Gastrocnemius medialis (tissue), 4 donors: ENCODE measurements at regions not wholly inside any gene's neighbourhood (a gene's known extent, or its start where the extent isn't known, plus 50 kb on each side); places are given as distances from the start of the nearest gene placed in this dataset.

Source experiments
- ATAC-seq, 2 donors: fragments of 150-250 bp; one replicate each; pipeline ENCODE4 v1.9.1; 2016
- DNase-seq, 2 donors: peaks; one replicate each; pipeline ENCODE4 v3.0.0-alpha.2; 2019
- H3K27ac ChIP-seq, 4 donors: fragments of 200-600 bp; sonication (generic); 1 replicate in 1 of 4; 2 replicates in 3 of 4; pipeline ENCODE4 v1.5.1; 2016 to 2018; ENCODE audit warnings: mild to moderate bottlenecking in 2 of 4, moderate library complexity in 1 of 4
- H3K27me3 ChIP-seq, 3 donors: fragments of 200-600 bp; sonication (generic) in 2 of 3; 1 replicate in 1 of 3; 2 replicates in 2 of 3; pipeline versions ENCODE4 v1.5.1 to v1.6.0; 2016 to 2019; ENCODE audit warnings: mild to moderate bottlenecking in 1 of 3, moderate library complexity in 1 of 3
- H3K36me3 ChIP-seq, 2 donors: fragments of 200-600 bp; sonication (generic) in 1 of 2; one replicate each; pipeline ENCODE4 v1.5.1; 2017 to 2018
- H3K4me1 ChIP-seq, 2 donors: fragments of 200-600 bp; sonication (generic) in 1 of 2; one replicate each; pipeline ENCODE4 v1.5.1; 2016 to 2017; ENCODE audit warnings: mild to moderate bottlenecking in 2 of 2
- H3K4me3 ChIP-seq, 4 donors: fragments of 200-600 bp; sonication (generic) in 3 of 4; 1 replicate in 1 of 4; 2 replicates in 3 of 4; pipeline ENCODE4 v1.5.1; 2016 to 2019; ENCODE audit warnings: mild to moderate bottlenecking in 2 of 4
- H3K9me3 ChIP-seq, 3 donors: fragments of 200-600 bp; sonication (generic) in 2 of 3; 1 replicate in 1 of 3; 2 replicates in 2 of 3; pipeline ENCODE4 v1.5.1; 2016 to 2019
- POLR2A ChIP-seq, 2 donors: fragments of 450-650 bp; IDR thresholded peaks; one replicate each; pipeline ENCODE4 v1.6.1; 2017; ENCODE audit warnings: antibody characterized with exemption in 2 of 2, mild to moderate bottlenecking in 2 of 2, moderate library complexity in 2 of 2
- in situ Hi-C, 4 donors: fragments of 200-750 bp; cut with MboI; loops; one replicate each; pipeline versions ENCODE4 v1.15.0 to v1.8.0; 2017; ENCODE audit warnings: low sequenced_read_pairs in 4 of 4
- intact Hi-C: fragments of 100-400 bp; cut with DNase I; formaldehyde crosslinking; loops from one replicate; pipeline ENCODE4 v1.15.1; 2023; ENCODE audit warnings: low total_unique reads
- TF ChIP-seq, protein P1 (sequence below), 5 experiments: fragments of 450-650 bp in 3 of 5; fragments of 200-600 bp in 2 of 5; sonication (generic) in 2 of 5; IDR thresholded peaks in 4 of 5; conservative IDR thresholded peaks in 1 of 5; 1 replicate in 4 of 5; 2 replicates in 1 of 5; pipeline ENCODE4 v1.5.1; 2016 to 2019; ENCODE audit warnings: antibody characterized with exemption in 5 of 5, mild to moderate bottlenecking in 3 of 5, moderate library complexity in 3 of 5

GRCh38 chr11:15551901-15552851 is 437.5 kb downstream of the INSC start:
- intact Hi-C loops, result no loop called here
- TF ChIP-seq, protein P1, sequence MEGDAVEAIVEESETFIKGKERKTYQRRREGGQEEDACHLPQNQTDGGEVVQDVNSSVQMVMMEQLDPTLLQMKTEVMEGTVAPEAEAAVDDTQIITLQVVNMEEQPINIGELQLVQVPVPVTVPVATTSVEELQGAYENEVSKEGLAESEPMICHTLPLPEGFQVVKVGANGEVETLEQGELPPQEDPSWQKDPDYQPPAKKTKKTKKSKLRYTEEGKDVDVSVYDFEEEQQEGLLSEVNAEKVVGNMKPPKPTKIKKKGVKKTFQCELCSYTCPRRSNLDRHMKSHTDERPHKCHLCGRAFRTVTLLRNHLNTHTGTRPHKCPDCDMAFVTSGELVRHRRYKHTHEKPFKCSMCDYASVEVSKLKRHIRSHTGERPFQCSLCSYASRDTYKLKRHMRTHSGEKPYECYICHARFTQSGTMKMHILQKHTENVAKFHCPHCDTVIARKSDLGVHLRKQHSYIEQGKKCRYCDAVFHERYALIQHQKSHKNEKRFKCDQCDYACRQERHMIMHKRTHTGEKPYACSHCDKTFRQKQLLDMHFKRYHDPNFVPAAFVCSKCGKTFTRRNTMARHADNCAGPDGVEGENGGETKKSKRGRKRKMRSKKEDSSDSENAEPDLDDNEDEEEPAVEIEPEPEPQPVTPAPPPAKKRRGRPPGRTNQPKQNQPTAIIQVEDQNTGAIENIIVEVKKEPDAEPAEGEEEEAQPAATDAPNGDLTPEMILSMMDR (IDR thresholded peaks at IDR 0.05 in 4 of 5, conservative IDR thresholded peaks at IDR 0.05 in 1 of 5), result no peak
- no peak for TF ChIP-seq POLR2A (IDR thresholded peaks at IDR 0.05)
- Histone ChIP-seq H3K27me3 (no peaks in the 10 kb centered on the region), H3K36me3 (no peaks in the 10 kb centered on the region), H3K4me1 (no peaks in the 10 kb centered on the region), H3K4me3 (no peak overlapping the region), H3K27ac (no peak overlapping the region), H3K9me3 (no peaks in the 10 kb centered on the region)
- in situ Hi-C loops, result no loop called here
- DNase-seq, result no peak
- no peak for ATAC-seq

DNA sequence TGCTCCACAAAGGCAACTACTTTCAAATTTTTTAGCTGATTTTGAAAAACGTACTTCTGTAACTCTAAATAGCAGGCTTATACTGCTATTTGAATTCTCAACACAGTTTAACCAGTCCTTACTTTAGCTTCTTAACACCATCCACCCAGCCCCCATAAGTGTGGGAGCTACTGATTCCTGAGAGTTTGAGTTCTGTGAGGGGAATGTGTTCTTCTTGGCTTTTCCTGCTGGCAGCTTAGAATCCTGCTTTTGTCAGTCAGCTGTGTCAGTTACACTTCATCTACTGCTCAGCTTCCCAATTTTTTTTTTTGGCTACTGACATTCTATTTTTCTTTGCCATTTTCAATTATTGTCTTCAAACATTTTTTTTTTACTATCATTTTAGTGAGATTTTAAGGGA is 440.4 kb downstream of the INSC start:
- Histone ChIP-seq H3K4me1 (no peaks in the 10 kb centered on the region), H3K27me3 (no peaks in the 10 kb centered on the region), H3K9me3 (no peaks in the 10 kb centered on the region), H3K4me3 (no peak overlapping the region), H3K36me3 (no peaks in the 10 kb centered on the region), H3K27ac (no peak overlapping the region)
- TF ChIP-seq POLR2A (IDR thresholded peaks at IDR 0.05), result no peak
- intact Hi-C loops, result no loop called here
- DNase-seq (no peak), ATAC-seq (no peak)
- in situ Hi-C loops, result no loop called here

DNA sequence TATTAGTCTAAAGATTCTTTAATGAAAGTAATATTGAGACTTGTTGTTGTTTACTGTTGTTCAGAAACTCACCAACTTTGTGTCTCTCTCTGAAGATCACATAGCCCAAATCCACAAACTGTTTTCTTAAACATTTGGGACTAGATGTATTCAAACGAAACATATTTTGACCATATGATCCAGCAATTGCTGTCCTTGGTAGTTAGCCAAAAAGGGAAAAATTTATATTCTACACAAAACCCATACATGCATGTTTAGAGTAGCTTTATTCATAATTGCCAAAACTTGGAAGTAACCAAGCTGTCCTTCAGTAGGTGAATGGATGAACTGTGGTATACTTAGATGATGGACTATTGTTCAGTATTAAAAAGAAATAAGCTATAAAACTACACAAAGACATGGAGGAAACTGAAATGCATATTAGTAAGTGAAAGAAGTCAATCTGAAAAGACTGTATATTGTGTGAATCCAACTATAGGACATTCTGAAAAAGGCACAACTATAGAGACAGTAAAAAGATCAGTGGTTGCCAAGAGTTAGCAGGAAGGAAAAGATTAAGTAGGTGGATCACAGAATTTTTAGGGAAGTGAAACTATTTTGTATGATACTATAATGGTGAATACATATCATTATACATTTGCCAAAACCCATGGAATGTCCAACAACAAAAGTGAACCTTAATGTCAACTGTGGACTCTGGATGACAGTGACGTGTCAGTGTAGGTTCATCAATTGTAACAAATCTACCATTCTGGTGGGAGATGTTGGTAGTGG is 442.9 kb downstream of the INSC start:
- no peak overlapping the region for H3K27ac ChIP-seq
- no peaks in the 10 kb centered on the region for H3K4me1 ChIP-seq
- H3K27me3 ChIP-seq, result no peaks in the 10 kb centered on the region
- no peaks in the 10 kb centered on the region for H3K36me3 ChIP-seq
- ATAC-seq (no peak), DNase-seq (no peak)
- intact Hi-C loops (no loop called here), in situ Hi-C loops (no loop called here)
- H3K9me3 ChIP-seq, result no peaks in the 10 kb centered on the region
- H3K4me3 ChIP-seq, result no peak overlapping the region
- no peak for TF ChIP-seq POLR2A (IDR thresholded peaks at IDR 0.05)

GRCh38 chr11:15558513-15559181 is 443.9 kb downstream of the INSC start:
- H3K9me3 ChIP-seq, result no peaks in the 10 kb centered on the region
- intact Hi-C loops (no loop called here), in situ Hi-C loops (no loop called here)
- DNase-seq (no peak), ATAC-seq (no peak)
- H3K36me3 ChIP-seq, result no peaks in the 10 kb centered on the region
- H3K4me3 ChIP-seq, result no peak overlapping the region
- H3K27ac ChIP-seq, result no peak overlapping the region
- no peak for TF ChIP-seq POLR2A (IDR thresholded peaks at IDR 0.05)
- TF ChIP-seq, protein P1 (IDR thresholded peaks at IDR 0.05 in 4 of 5, conservative IDR thresholded peaks at IDR 0.05 in 1 of 5), result no peak
- H3K4me1 ChIP-seq, result no peaks in the 10 kb centered on the region
- no peaks in the 10 kb centered on the region for H3K27me3 ChIP-seq

- no peak for DNase-seq
- no peaks in the 10 kb centered on the region for H3K27me3 ChIP-seq
- no peak overlapping the region for H3K27ac ChIP-seq
- in situ Hi-C loops (no loop called here), intact Hi-C loops (no loop called here)
- H3K36me3 ChIP-seq, result no peaks in the 10 kb centered on the region
- ATAC-seq, result no peak
- no peak for TF ChIP-seq POLR2A (IDR thresholded peaks at IDR 0.05)
- TF ChIP-seq, protein P1 (IDR thresholded peaks at IDR 0.05 in 4 of 5, conservative IDR thresholded peaks at IDR 0.05 in 1 of 5), result no peak
- no peak overlapping the region for H3K4me3 ChIP-seq
- H3K9me3 ChIP-seq, result no peaks in the 10 kb centered on the region
- no peaks in the 10 kb centered on the region for H3K4me1 ChIP-seq
These were observed 446.2 kb downstream of the INSC start for GRCh38 chr11:15560689-15561467.
